ENCODE measurements at regions not wholly inside any gene's neighbourhood (a gene's known extent, or its start where the extent isn't known, plus 50 kb on each side); places are given as distances from the start of the nearest gene placed in this dataset.

DNA sequence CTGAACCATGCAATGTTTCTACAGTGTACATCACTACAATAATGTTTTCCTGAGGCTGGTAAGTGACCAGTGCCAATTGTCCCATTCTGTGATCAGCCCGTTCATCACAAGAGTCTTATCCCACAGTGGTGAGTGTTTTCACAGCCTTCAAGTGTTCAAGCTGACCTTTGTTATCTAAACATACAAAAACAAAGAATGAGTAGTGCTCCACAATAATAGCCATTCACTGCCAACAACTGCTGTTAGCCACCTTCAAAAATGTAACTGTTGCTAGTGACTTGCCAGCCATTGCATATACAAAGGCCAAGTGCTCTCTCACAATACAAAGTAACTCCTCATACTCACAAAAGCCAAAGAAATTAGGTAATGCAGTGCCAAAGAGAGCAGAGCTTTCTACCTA lies 1084.1 kb downstream of the FAM133A start:
- no peaks in the 10 kb centered on the region for H3K36me3 ChIP-seq
- no peaks in the 10 kb centered on the region for H3K9me3 ChIP-seq
- no peaks in the 10 kb centered on the region for H3K27me3 ChIP-seq
- DNase-seq (ENCODE audit: low spot score in 2 of 2) = no peak
- TF ChIP-seq CTCF (IDR thresholded peaks at IDR 0.05) = no peak
- H3K4me3 ChIP-seq = no peak overlapping the region
- intact Hi-C loops (cut with DNase I) = no loop called here
- no peak overlapping the region for H3K27ac ChIP-seq
- H3K4me1 ChIP-seq = no peaks in the 10 kb centered on the region

- DNase-seq (ENCODE audit: low spot score in 2 of 2) = no peak
- TF ChIP-seq CTCF (IDR thresholded peaks at IDR 0.05) = no peak
- Histone ChIP-seq H3K4me1 (no peaks in the 10 kb centered on the region), H3K36me3 (no peaks in the 10 kb centered on the region), H3K27me3 (no peaks in the 10 kb centered on the region), H3K4me3 (no peak overlapping the region), H3K9me3 (no peaks in the 10 kb centered on the region), H3K27ac (no peak overlapping the region)
- intact Hi-C loops (cut with DNase I) = no loop called here
Observed at GRCh38 chrX:94775640-94776039, 1101.6 kb downstream of the FAM133A start.

GRCh38 chrX:94813541-94813940 lies 1139.5 kb downstream of the FAM133A start:
- Histone ChIP-seq H3K4me1 (no peaks in the 10 kb centered on the region), H3K27me3 (no peaks in the 10 kb centered on the region), H3K4me3 (no peak overlapping the region), H3K27ac (no peak overlapping the region), H3K9me3 (peaks cover 0 to 6% of the 10 kb centered on the region in 2 donors), H3K36me3 (no peaks in the 10 kb centered on the region)
- no peak for TF ChIP-seq CTCF (IDR thresholded peaks at IDR 0.05)
- intact Hi-C loops (cut with DNase I) = no loop called here
- DNase-seq (ENCODE audit: low spot score in 2 of 2) = no peak

DNA sequence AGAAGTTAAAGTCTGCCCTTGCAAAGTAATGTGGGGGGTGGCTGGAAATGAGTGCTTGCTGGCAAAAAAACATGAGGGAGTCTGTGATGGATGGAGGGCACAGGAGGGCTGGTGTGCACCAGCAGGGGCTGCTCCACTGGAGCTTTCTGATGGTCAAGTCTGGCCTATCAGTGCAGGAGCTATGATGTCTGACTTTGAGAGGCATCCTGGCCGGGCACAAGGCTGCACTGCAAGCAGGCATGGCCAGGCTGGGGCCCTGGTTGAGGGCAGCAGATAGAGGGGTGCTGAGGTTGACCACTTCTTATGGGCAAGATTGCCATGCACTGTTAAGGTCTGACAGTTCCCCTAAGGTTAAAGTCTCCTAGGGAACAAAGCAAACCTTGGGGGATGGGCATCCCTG lies 1140.2 kb downstream of the FAM133A start:
- Histone ChIP-seq H3K9me3 (peaks cover 0 to 6% of the 10 kb centered on the region in 2 donors), H3K4me1 (no peaks in the 10 kb centered on the region), H3K36me3 (no peaks in the 10 kb centered on the region), H3K27me3 (no peaks in the 10 kb centered on the region), H3K4me3 (no peak overlapping the region), H3K27ac (no peak overlapping the region)
- DNase-seq (ENCODE audit: low spot score in 2 of 2) = no peak
- intact Hi-C loops (cut with DNase I) = no loop called here
- no peak for TF ChIP-seq CTCF (IDR thresholded peaks at IDR 0.05)

DNA sequence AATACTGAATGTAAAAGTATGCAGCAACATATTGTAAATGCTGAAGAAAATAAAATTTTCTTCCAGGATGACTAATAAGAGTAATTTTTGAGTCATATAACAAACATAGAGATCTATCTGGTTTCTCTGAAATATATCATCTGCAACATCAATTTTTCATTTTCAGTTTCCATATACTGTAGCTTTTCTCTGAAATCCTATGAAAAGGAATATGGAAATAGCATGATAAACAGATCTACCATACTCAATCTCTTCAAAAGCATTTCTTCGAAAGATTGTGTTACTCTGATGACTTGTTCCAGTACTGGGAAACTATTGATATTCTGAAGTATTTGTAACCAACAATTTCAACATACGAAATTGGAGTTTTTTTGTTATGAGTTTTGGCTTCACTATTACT lies 1156.7 kb downstream of the FAM133A start:
- H3K9me3 ChIP-seq = no peaks in the 10 kb centered on the region
- H3K4me1 ChIP-seq = no peaks in the 10 kb centered on the region
- DNase-seq (ENCODE audit: low spot score in 2 of 2) = no peak
- no peak overlapping the region for H3K27ac ChIP-seq
- H3K36me3 ChIP-seq = no peaks in the 10 kb centered on the region
- no peak for TF ChIP-seq CTCF (IDR thresholded peaks at IDR 0.05)
- no peak overlapping the region for H3K4me3 ChIP-seq
- H3K27me3 ChIP-seq = no peaks in the 10 kb centered on the region
- intact Hi-C loops (cut with DNase I) = no loop called here

- Histone ChIP-seq H3K27me3 (no peaks in the 10 kb centered on the region), H3K4me1 (no peaks in the 10 kb centered on the region), H3K36me3 (no peaks in the 10 kb centered on the region), H3K9me3 (no peaks in the 10 kb centered on the region), H3K4me3 (no peak overlapping the region), H3K27ac (no peak overlapping the region)
- intact Hi-C loops (cut with DNase I) = no loop called here
- no peak for DNase-seq (ENCODE audit: low spot score in 2 of 2)
- TF ChIP-seq CTCF (IDR thresholded peaks at IDR 0.05) = peak in 1 of 3 experiments; percentile 9
Observed at GRCh38 chrX:94831364-94831763, 1157.4 kb downstream of the FAM133A start.

Data from ascending aorta (tissue), 2 donors.